B cell (primary cell): ENCODE measurements at regions not wholly inside any gene's neighbourhood (a gene's known extent, or its start where the extent isn't known, plus 50 kb on each side); places are given as distances from the start of the nearest gene placed in this dataset.

ENCODE experiments used
- ATAC-seq: fragments of 200-7000 bp; cut with Tn5 transposase; one replicate; pipeline ENCODE4 v1.10.0; 2021; ENCODE audit warnings: low read depth, mild to moderate bottlenecking, moderate number of reproducible peaks, moderate library complexity
- CTCF ChIA-PET: fragments of 350-600 bp; sonication (Branson Sonifier 250); formaldehyde crosslinking; loops from one replicate; lab custom pipeline; 2021; ENCODE audit warnings: antibody characterized with exemption, inconsistent platforms; lab: Charles Lee
- POLR2A ChIA-PET: fragments of 350-600 bp; sonication (Branson Sonifier 250); formaldehyde crosslinking; loops from one replicate; lab custom pipeline; 2021; ENCODE audit warnings: antibody characterized with exemption; lab: Charles Lee
- DNase-seq: peaks from one replicate; pipeline ENCODE4 v3.0.0; 2013
- H2AFZ ChIP-seq: 2 replicates; pipeline ENCODE4 v1.6.1; 2012; ENCODE audit warnings: mild to moderate bottlenecking, low read depth, low read length; ENCODE audit not compliant: insufficient read depth, poor library complexity, severe bottlenecking
- H3K27ac ChIP-seq, 2 donors: 1 replicate in 1 of 2; 2 replicates in 1 of 2; pipeline ENCODE4 v1.5.1; 2012 to 2013; ENCODE audit warnings: low read length in 2 of 2, mild to moderate bottlenecking in 2 of 2, moderate library complexity in 1 of 2
- H3K27me3 ChIP-seq, 4 experiments: fragments of 200-600 bp in 1 of 4; sonication (generic) in 1 of 4; replicated peaks in 1 of 4; 1 replicate in 2 of 4; 2 replicates in 2 of 4; pipeline versions ENCODE4 v1.6.1 to v1.7.0; 2013 to 2016; ENCODE audit warnings: low read length in 3 of 4, mild to moderate bottlenecking in 2 of 4, mixed read lengths in 1 of 4, moderate library complexity in 1 of 4; ENCODE audit not compliant: insufficient read depth in 4 of 4, control insufficient read depth in 3 of 4; ENCODE audit errors: control extremely low read depth in 1 of 4
- H3K36me3 ChIP-seq, 2 experiments: replicated peaks in 1 of 2; 1 replicate in 1 of 2; 2 replicates in 1 of 2; pipeline versions ENCODE4 v1.6.1 to v1.7.1; 2013; ENCODE audit warnings: low read length in 1 of 2; ENCODE audit not compliant: insufficient read depth in 2 of 2, control insufficient read depth in 1 of 2; ENCODE audit errors: control extremely low read depth in 1 of 2, extremely low read depth in 1 of 2
- H3K4me1 ChIP-seq, 2 donors: fragments of 200-600 bp in 1 of 2; sonication (generic) in 1 of 2; 1 replicate in 1 of 2; 2 replicates in 1 of 2; pipeline versions ENCODE4 v1.5.1 to v1.6.1; 2013 to 2017; ENCODE audit warnings: low read length in 2 of 2; ENCODE audit not compliant: control insufficient read depth in 2 of 2, insufficient read depth in 2 of 2
- H3K4me2 ChIP-seq: replicated peaks from 2 replicates; pipeline ENCODE3; 2012; ENCODE audit warnings: mild to moderate bottlenecking, low read depth, low read length; ENCODE audit not compliant: poor library complexity, severe bottlenecking
- H3K4me3 ChIP-seq, 5 experiments: fragments of 200-600 bp in 1 of 5; sonication (generic) in 1 of 5; 1 replicate in 3 of 5; 2 replicates in 2 of 5; pipeline versions ENCODE4 v1.5.1 to v1.7.0; 2011 to 2016; ENCODE audit warnings: low read length in 4 of 5, mild to moderate bottlenecking in 4 of 5, low read depth in 2 of 5, control low read depth in 1 of 5, moderate library complexity in 1 of 5; ENCODE audit not compliant: insufficient read depth in 1 of 5; ENCODE audit errors: control extremely low read depth in 1 of 5, extremely low read depth in 1 of 5
- H3K79me2 ChIP-seq: fragments of 200-600 bp; sonication (generic); one replicate; pipeline ENCODE4 v1.6.0; 2016; ENCODE audit warnings: low read length; ENCODE audit not compliant: control insufficient read depth, insufficient read depth
- H3K9ac ChIP-seq: fragments of 200-600 bp; sonication (generic); 2 replicates; pipeline ENCODE4 v1.6.1; 2017; ENCODE audit warnings: mild to moderate bottlenecking, low read length, moderate library complexity
- H3K9me3 ChIP-seq, 3 donors: one replicate each; pipeline versions ENCODE4 v1.6.1 to v1.7.1; 2013; ENCODE audit warnings: low read length in 2 of 3; ENCODE audit not compliant: control insufficient read depth in 2 of 3, insufficient read depth in 1 of 3; ENCODE audit errors: control extremely low read depth in 1 of 3
- H4K20me1 ChIP-seq: 2 replicates; pipeline ENCODE4 v1.6.0; 2012; ENCODE audit warnings: mild to moderate bottlenecking, low read length; ENCODE audit not compliant: insufficient read depth, control insufficient read depth, poor library complexity, severe bottlenecking
- H3K27ac Mint-ChIP-seq: one replicate; pipeline ENCODE4 v1.8.0; 2021; ENCODE audit warnings: mixed read lengths
- H3K27me3 Mint-ChIP-seq: one replicate; pipeline ENCODE4 v1.8.0; 2021; ENCODE audit warnings: mixed read lengths
- H3K4me1 Mint-ChIP-seq: one replicate; pipeline ENCODE4 v1.8.0; 2021; ENCODE audit warnings: mixed read lengths
- H3K4me3 Mint-ChIP-seq: one replicate; pipeline ENCODE4 v1.8.0; 2021; ENCODE audit warnings: mixed read lengths
- H3K9me3 Mint-ChIP-seq: one replicate; pipeline ENCODE4 v1.8.0; 2022; ENCODE audit warnings: mixed read lengths; ENCODE audit not compliant: insufficient read depth
- CTCF ChIP-seq: fragments of 200-600 bp; IDR thresholded peaks from one replicate; pipeline ENCODE4 v1.8.0; 2022; ENCODE audit warnings: antibody characterized with exemption, mild to moderate bottlenecking
- EZH2 ChIP-seq: IDR thresholded peaks from 2 replicates; pipeline ENCODE4 v1.6.1; 2012; ENCODE audit warnings: borderline replicate concordance, low read depth, mild to moderate bottlenecking, moderate library complexity, low read length; ENCODE audit not compliant: insufficient read depth, poor library complexity, severe bottlenecking
- WGBS: methylation state at CpG from one replicate; pipeline ENCODE4 v1.1.5; 2013; ENCODE audit warnings: missing lambda C conversion rate; ENCODE audit not compliant: insufficient coverage; 5-methylcytosine and 5-hydroxymethylcytosine counted together
- intact Hi-C: fragments of 100-400 bp; cut with micrococcal nuclease; formaldehyde crosslinking; loops from one replicate; pipeline ENCODE4 v1.10.0; 2022

- Histone ChIP-seq H3K4me2 (no peak overlapping the region), H3K27me3 (no peaks in the 10 kb centered on the region), H3K36me3 (no peaks in the 10 kb centered on the region), H3K4me1 (no peaks in the 10 kb centered on the region), H3K9ac (no peak overlapping the region), H3K9me3 (peaks cover 0 to 8% (median 0%) of the 10 kb centered on the region in 3 donors), H2AFZ (no peak overlapping the region), H3K79me2 (no peaks in the 10 kb centered on the region), H3K27ac (no peak overlapping the region), H3K4me3 (no peak overlapping the region), H4K20me1 (no peaks in the 10 kb centered on the region)
- TF ChIP-seq CTCF (no peak), EZH2 (no peak)
- ChIA-PET CTCF (no interaction called here), POLR2A (no interaction called here)
- Mint-ChIP-seq H3K4me3 (no peak overlapping the region), H3K27me3 (no peaks in the 10 kb centered on the region), H3K27ac (no peak overlapping the region), H3K4me1 (no peaks in the 10 kb centered on the region), H3K9me3 (peaks cover 7% of the 10 kb centered on the region)
- DNase-seq (no peak), ATAC-seq (no peak)
- intact Hi-C loops, result no loop called here
Observed at GRCh38 chr11:39011797-39012196, 2413.8 kb upstream of the RAG2 start.

GRCh38 chr11:38990841-38991240, 2392.8 kb upstream of the RAG2 start:
- WGBS, result no CpG with 5 or more reads among the region's 2 CpGs
- TF ChIP-seq EZH2, result no peak
- TF ChIP-seq CTCF, result no peak
- Histone ChIP-seq H3K27me3 (no peaks in the 10 kb centered on the region), H3K9ac (no peak overlapping the region), H3K4me3 (no peak overlapping the region), H3K36me3 (no peaks in the 10 kb centered on the region), H3K79me2 (no peaks in the 10 kb centered on the region), H2AFZ (no peak overlapping the region), H3K4me1 (no peaks in the 10 kb centered on the region), H3K4me2 (no peak overlapping the region), H4K20me1 (no peaks in the 10 kb centered on the region), H3K9me3 (peaks cover 0 to 11% (median 0%) of the 10 kb centered on the region in 3 donors), H3K27ac (no peak overlapping the region)
- intact Hi-C loops, result no loop called here
- no peaks in the 10 kb centered on the region for H3K27me3 Mint-ChIP-seq
- H3K4me1 Mint-ChIP-seq, result no peaks in the 10 kb centered on the region
- no peak overlapping the region for H3K4me3 Mint-ChIP-seq
- CTCF ChIA-PET, result no interaction called here
- no peak for ATAC-seq
- DNase-seq, result no peak
- POLR2A ChIA-PET, result no interaction called here
- no peak overlapping the region for H3K27ac Mint-ChIP-seq
- peaks cover 3% of the 10 kb centered on the region for H3K9me3 Mint-ChIP-seq
